ENCODE measurements at regions not wholly inside any gene's neighbourhood (a gene's known extent, or its start where the extent isn't known, plus 50 kb on each side); places are given as distances from the start of the nearest gene placed in this dataset.
"Not testable (repeated sequence)": the region's sequence is repeated elsewhere in the genome, so short reads cannot be mapped to it uniquely, and the experiment has no call there.

GRCh38 chr14:55858604-55859003 is 259.6 kb upstream of the PELI2 start:
- Histone ChIP-seq H3K4me3 (ENCODE audit: low read length) (no peak overlapping the region), H3K4me1 (ENCODE audit: control insufficient read depth, insufficient read depth, low read length) (no peaks in the 10 kb centered on the region), H3K27me3 (ENCODE audit: control insufficient read depth, insufficient read depth, low read length, poor library complexity, severe bottlenecking) (peaks cover 13% of the 10 kb centered on the region), H3K9me3 (ENCODE audit: control insufficient read depth, low read length) (peaks cover 36% of the 10 kb centered on the region), H3K36me3 (ENCODE audit: control insufficient read depth, insufficient read depth, low read length) (no peaks in the 10 kb centered on the region), H3K9ac (ENCODE audit: extremely low read depth, low read length, poor library complexity, severe bottlenecking) (no peak overlapping the region), H3K27ac (ENCODE audit: low read depth, low read length) (no peak overlapping the region)
- Mint-ChIP-seq H3K27me3 (ENCODE audit: insufficient read depth) (peaks cover 11% of the 10 kb centered on the region), H3K4me3 (no peak overlapping the region), H3K27ac (no peak overlapping the region), H3K9me3 (peaks cover 52% of the 10 kb centered on the region), H3K4me1 (no peaks in the 10 kb centered on the region), H3K36me3 (ENCODE audit: low read depth) (peaks cover 8% of the 10 kb centered on the region)
- DNase-seq, result no peak
- WGBS, 2 experiments (ENCODE audit: insufficient coverage in 1 of 2, insufficient read length in 1 of 2), result 81 to 100% methylated on average over 2 of the region's 2 CpGs
- TF ChIP-seq, protein P1, sequence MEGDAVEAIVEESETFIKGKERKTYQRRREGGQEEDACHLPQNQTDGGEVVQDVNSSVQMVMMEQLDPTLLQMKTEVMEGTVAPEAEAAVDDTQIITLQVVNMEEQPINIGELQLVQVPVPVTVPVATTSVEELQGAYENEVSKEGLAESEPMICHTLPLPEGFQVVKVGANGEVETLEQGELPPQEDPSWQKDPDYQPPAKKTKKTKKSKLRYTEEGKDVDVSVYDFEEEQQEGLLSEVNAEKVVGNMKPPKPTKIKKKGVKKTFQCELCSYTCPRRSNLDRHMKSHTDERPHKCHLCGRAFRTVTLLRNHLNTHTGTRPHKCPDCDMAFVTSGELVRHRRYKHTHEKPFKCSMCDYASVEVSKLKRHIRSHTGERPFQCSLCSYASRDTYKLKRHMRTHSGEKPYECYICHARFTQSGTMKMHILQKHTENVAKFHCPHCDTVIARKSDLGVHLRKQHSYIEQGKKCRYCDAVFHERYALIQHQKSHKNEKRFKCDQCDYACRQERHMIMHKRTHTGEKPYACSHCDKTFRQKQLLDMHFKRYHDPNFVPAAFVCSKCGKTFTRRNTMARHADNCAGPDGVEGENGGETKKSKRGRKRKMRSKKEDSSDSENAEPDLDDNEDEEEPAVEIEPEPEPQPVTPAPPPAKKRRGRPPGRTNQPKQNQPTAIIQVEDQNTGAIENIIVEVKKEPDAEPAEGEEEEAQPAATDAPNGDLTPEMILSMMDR (conservative IDR thresholded peaks at IDR 0.05), result no peak

DNA sequence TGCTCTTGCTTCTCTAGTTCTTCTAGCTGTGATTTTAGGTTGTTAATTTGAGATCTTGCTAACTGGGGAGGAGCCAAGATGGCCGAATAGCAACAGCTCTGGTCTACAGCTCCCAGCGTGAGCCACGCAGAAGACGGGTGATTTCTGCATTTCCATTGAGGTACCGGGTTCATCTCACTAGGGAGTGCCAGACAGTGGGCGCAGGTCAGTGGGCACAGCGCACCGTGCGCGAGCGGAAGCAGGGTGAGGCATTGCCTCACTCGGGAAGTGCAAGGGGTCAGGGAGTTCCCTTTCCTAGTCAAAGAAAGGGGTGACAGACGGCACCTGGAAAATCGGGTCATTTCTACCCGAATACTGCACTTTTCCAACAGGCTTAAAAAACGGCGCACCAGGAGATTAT is 256.6 kb upstream of the PELI2 start:
- not testable (repeated sequence) for H3K36me3 ChIP-seq (ENCODE audit: control insufficient read depth, insufficient read depth, low read length); H3K4me1 ChIP-seq (ENCODE audit: control insufficient read depth, insufficient read depth, low read length); H3K27me3 ChIP-seq (ENCODE audit: control insufficient read depth, insufficient read depth, low read length, poor library complexity, severe bottlenecking); H3K4me1 Mint-ChIP-seq; H3K4me3 ChIP-seq (ENCODE audit: low read length); H3K4me3 Mint-ChIP-seq; H3K27ac Mint-ChIP-seq; H3K27ac ChIP-seq (ENCODE audit: low read depth, low read length); DNase-seq; H3K9ac ChIP-seq (ENCODE audit: extremely low read depth, low read length, poor library complexity, severe bottlenecking); H3K27me3 Mint-ChIP-seq (ENCODE audit: insufficient read depth)
- peaks cover 47% of the 10 kb centered on the region for H3K9me3 ChIP-seq (ENCODE audit: control insufficient read depth, low read length)
- WGBS, 2 experiments (ENCODE audit: insufficient coverage in 1 of 2, insufficient read length in 1 of 2), result 92 to 95% methylated on average over 6 to 16 of the region's 17 CpGs
- Mint-ChIP-seq H3K9me3 (peaks cover 71% of the 10 kb centered on the region), H3K36me3 (ENCODE audit: low read depth) (peaks cover 16% of the 10 kb centered on the region)

- Mint-ChIP-seq H3K27ac (no peak overlapping the region), H3K36me3 (ENCODE audit: low read depth) (peaks cover 16% of the 10 kb centered on the region), H3K4me1 (no peaks in the 10 kb centered on the region), H3K9me3 (peaks cover 51% of the 10 kb centered on the region), H3K27me3 (ENCODE audit: insufficient read depth) (peaks cover 4% of the 10 kb centered on the region), H3K4me3 (no peak overlapping the region)
- no peak overlapping the region for H3K4me3 ChIP-seq (ENCODE audit: low read length)
- H3K9me3 ChIP-seq (ENCODE audit: control insufficient read depth, low read length), result peaks cover 31% of the 10 kb centered on the region
- H3K9ac ChIP-seq (ENCODE audit: extremely low read depth, low read length, poor library complexity, severe bottlenecking), result no peak overlapping the region
- DNase-seq, result peak; percentile 72
- no peaks in the 10 kb centered on the region for H3K4me1 ChIP-seq (ENCODE audit: control insufficient read depth, insufficient read depth, low read length)
- TF ChIP-seq, protein P1 (conservative IDR thresholded peaks at IDR 0.05), result peak; percentile 69
- no peaks in the 10 kb centered on the region for H3K36me3 ChIP-seq (ENCODE audit: control insufficient read depth, insufficient read depth, low read length)
- 90 to 95% methylated on average over 11 to 22 of the region's 22 CpGs for WGBS, 2 experiments (ENCODE audit: insufficient coverage in 1 of 2, insufficient read length in 1 of 2)
- H3K27ac ChIP-seq (ENCODE audit: low read depth, low read length), result no peak overlapping the region
- H3K27me3 ChIP-seq (ENCODE audit: control insufficient read depth, insufficient read depth, low read length, poor library complexity, severe bottlenecking), result no peaks in the 10 kb centered on the region
Measured at GRCh38 chr14:55864890-55865655, 253.1 kb upstream of the PELI2 start.

- H3K9me3 Mint-ChIP-seq, result peaks cover 30% of the 10 kb centered on the region
- H3K36me3 Mint-ChIP-seq (ENCODE audit: low read depth), result peaks cover 8% of the 10 kb centered on the region
- Histone ChIP-seq H3K4me1 (ENCODE audit: control insufficient read depth, insufficient read depth, low read length) (no peaks in the 10 kb centered on the region), H3K9me3 (ENCODE audit: control insufficient read depth, low read length) (peaks cover 14% of the 10 kb centered on the region), H3K27me3 (ENCODE audit: control insufficient read depth, insufficient read depth, low read length, poor library complexity, severe bottlenecking) (no peaks in the 10 kb centered on the region), H3K9ac (ENCODE audit: extremely low read depth, low read length, poor library complexity, severe bottlenecking) (no peak overlapping the region), H3K36me3 (ENCODE audit: control insufficient read depth, insufficient read depth, low read length) (no peaks in the 10 kb centered on the region), H3K27ac (ENCODE audit: low read depth, low read length) (no peak overlapping the region), H3K4me3 (ENCODE audit: low read length) (no peak overlapping the region)
- TF ChIP-seq, protein P1 (conservative IDR thresholded peaks at IDR 0.05), result no peak
- no peak overlapping the region for H3K4me3 Mint-ChIP-seq
- DNase-seq, result no peak
- no peaks in the 10 kb centered on the region for H3K4me1 Mint-ChIP-seq
- H3K27me3 Mint-ChIP-seq (ENCODE audit: insufficient read depth), result peaks cover 4% of the 10 kb centered on the region
- H3K27ac Mint-ChIP-seq, result no peak overlapping the region
Measured at GRCh38 chr14:55867311-55867710, 250.9 kb upstream of the PELI2 start.
